Right lobe of liver (tissue), 4 donors: ENCODE measurements at regions not wholly inside any gene's neighbourhood (a gene's known extent, or its start where the extent isn't known, plus 50 kb on each side); places are given as distances from the start of the nearest gene placed in this dataset.

Experiments
- POLR2A ChIP-seq: fragments of 450-650 bp; IDR thresholded peaks from one replicate; pipeline ENCODE4 v1.6.1; 2017; ENCODE audit warnings: antibody characterized with exemption, mild to moderate bottlenecking
- TF ChIP-seq, protein P1 (sequence below), 4 donors: fragments of 200-600 bp in 3 of 4; fragments of 450-650 bp in 1 of 4; IDR thresholded peaks; one replicate each; pipeline versions ENCODE4 v1.5.1 to v1.8.0; 2016 to 2022; ENCODE audit warnings: antibody characterized with exemption in 4 of 4, mild to moderate bottlenecking in 2 of 4
- donor health status: DM: no; HTN: no; CAD: no.
- donor health status: DM: no; HTN: no; CAD: no.
- donor health status: DM: no; HTN: yes; CAD: no.

DNA sequence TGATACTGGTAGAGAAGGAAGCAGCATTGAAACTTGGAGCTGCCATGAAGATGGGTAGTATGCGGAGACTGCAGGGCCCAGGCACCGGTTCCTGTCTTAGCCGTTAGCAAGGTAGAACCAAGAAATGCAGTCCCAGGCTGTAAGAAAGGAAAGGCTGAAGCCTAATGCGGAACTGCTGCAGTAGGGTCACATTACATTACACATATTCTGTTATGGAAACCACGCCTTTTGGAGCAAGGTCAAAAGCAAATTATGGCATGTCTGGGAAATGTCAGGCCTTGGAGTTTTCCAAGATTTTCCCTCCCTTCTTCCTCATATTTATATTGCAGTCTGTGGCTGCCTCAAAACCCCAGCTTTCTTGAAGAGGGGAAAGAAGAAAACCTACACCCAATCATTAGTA lies 204.8 kb upstream of the RASGEF1B start:
- TF ChIP-seq, protein P1, sequence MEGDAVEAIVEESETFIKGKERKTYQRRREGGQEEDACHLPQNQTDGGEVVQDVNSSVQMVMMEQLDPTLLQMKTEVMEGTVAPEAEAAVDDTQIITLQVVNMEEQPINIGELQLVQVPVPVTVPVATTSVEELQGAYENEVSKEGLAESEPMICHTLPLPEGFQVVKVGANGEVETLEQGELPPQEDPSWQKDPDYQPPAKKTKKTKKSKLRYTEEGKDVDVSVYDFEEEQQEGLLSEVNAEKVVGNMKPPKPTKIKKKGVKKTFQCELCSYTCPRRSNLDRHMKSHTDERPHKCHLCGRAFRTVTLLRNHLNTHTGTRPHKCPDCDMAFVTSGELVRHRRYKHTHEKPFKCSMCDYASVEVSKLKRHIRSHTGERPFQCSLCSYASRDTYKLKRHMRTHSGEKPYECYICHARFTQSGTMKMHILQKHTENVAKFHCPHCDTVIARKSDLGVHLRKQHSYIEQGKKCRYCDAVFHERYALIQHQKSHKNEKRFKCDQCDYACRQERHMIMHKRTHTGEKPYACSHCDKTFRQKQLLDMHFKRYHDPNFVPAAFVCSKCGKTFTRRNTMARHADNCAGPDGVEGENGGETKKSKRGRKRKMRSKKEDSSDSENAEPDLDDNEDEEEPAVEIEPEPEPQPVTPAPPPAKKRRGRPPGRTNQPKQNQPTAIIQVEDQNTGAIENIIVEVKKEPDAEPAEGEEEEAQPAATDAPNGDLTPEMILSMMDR (IDR thresholded peaks at IDR 0.05): no peak
- TF ChIP-seq POLR2A: no peak
